Esophagus muscularis mucosa (tissue), 3 donors: ENCODE measurements at regions not wholly inside any gene's neighbourhood (a gene's known extent, or its start where the extent isn't known, plus 50 kb on each side); places are given as distances from the start of the nearest gene placed in this dataset.

Experiments used
- CTCF ChIP-seq, 3 experiments: fragments of 200-600 bp in 2 of 3; fragments of 450-650 bp in 1 of 3; sonication (generic) in 2 of 3; IDR thresholded peaks; one replicate each; pipeline ENCODE4 v1.5.1; 2017 to 2019; ENCODE audit warnings: antibody characterized with exemption in 3 of 3, mild to moderate bottlenecking in 2 of 3, moderate library complexity in 1 of 3
- POLR2AphosphoS5 ChIP-seq, 2 donors: sonication (generic); formaldehyde crosslinking; IDR thresholded peaks; one replicate each; pipeline ENCODE4 v1.6.1; 2017; ENCODE audit warnings: antibody characterized with exemption in 2 of 2

- TF ChIP-seq CTCF (IDR thresholded peaks at IDR 0.05) = no peak
- no peak for TF ChIP-seq POLR2AphosphoS5 (IDR thresholded peaks at IDR 0.05)
Observed at GRCh38 chr12:41981758-41982157, 162.9 kb downstream of the GXYLT1 start.
